T-helper 17 cell (primary cell): ENCODE measurements at regions not wholly inside any gene's neighbourhood (a gene's known extent, or its start where the extent isn't known, plus 50 kb on each side); places are given as distances from the start of the nearest gene placed in this dataset.
"Not testable (repeated sequence)": the region's sequence is repeated elsewhere in the genome, so short reads cannot be mapped to it uniquely, and the experiment has no call there.

Experiments
- ATAC-seq: fragments of 150-1000 bp; cut with Tn5 transposase; 2 replicates; pipeline ENCODE4 v1.10.0; 2021; ENCODE audit warnings: mild to moderate bottlenecking, moderate library complexity
- DNase-seq, 3 donors: peaks; one replicate each; pipeline versions ENCODE4 v3.0.0 to v3.0.0-alpha.2; 2020 to 2021
- H3K9me3 ChIP-seq: one replicate; pipeline ENCODE4 v1.7.0; 2013; ENCODE audit warnings: low read length, mild to moderate bottlenecking; ENCODE audit not compliant: control insufficient read depth, poor library complexity, severe bottlenecking
- H3K27ac Mint-ChIP-seq: one replicate; pipeline ENCODE4 v1.8.0; 2022; ENCODE audit warnings: mild to moderate bottlenecking, moderate library complexity, mixed read lengths
- H3K27me3 Mint-ChIP-seq: one replicate; pipeline ENCODE4 v1.8.0; 2022; ENCODE audit warnings: mixed read lengths
- H3K36me3 Mint-ChIP-seq: one replicate; pipeline ENCODE4 v1.8.0; 2022; ENCODE audit warnings: low read depth, mixed read lengths
- H3K4me1 Mint-ChIP-seq: one replicate; pipeline ENCODE4 v1.8.0; 2022; ENCODE audit warnings: mild to moderate bottlenecking, mixed read lengths
- H3K4me3 Mint-ChIP-seq: one replicate; pipeline ENCODE4 v1.8.0; 2022; ENCODE audit warnings: mild to moderate bottlenecking, moderate library complexity, mixed read lengths

GRCh38 chr2:154963511-154963910, 265.0 kb downstream of the KCNJ3 start:
- no peak for ATAC-seq
- Mint-ChIP-seq H3K27ac (no peak overlapping the region), H3K36me3 (no peaks in the 10 kb centered on the region), H3K4me3 (no peak overlapping the region), H3K27me3 (no peaks in the 10 kb centered on the region), H3K4me1 (no peaks in the 10 kb centered on the region)
- H3K9me3 ChIP-seq = peaks cover 2% of the 10 kb centered on the region
- DNase-seq = no peak

GRCh38 chr2:154961676-154962075, 263.2 kb downstream of the KCNJ3 start:
- DNase-seq = no peak
- no peak overlapping the region for H3K4me3 Mint-ChIP-seq
- H3K4me1 Mint-ChIP-seq = no peaks in the 10 kb centered on the region
- H3K27ac Mint-ChIP-seq = no peak overlapping the region
- ATAC-seq = no peak
- peaks cover 2% of the 10 kb centered on the region for H3K9me3 ChIP-seq
- no peaks in the 10 kb centered on the region for H3K27me3 Mint-ChIP-seq
- H3K36me3 Mint-ChIP-seq = no peaks in the 10 kb centered on the region

- DNase-seq (no peak), ATAC-seq (no peak)
- H3K9me3 ChIP-seq = peaks cover 2% of the 10 kb centered on the region
- no peaks in the 10 kb centered on the region for H3K4me1 Mint-ChIP-seq
- no peaks in the 10 kb centered on the region for H3K36me3 Mint-ChIP-seq
- H3K27me3 Mint-ChIP-seq = no peaks in the 10 kb centered on the region
- H3K4me3 Mint-ChIP-seq = no peak overlapping the region
- H3K27ac Mint-ChIP-seq = no peak overlapping the region
Measured at GRCh38 chr2:154960802-154961583, 262.5 kb downstream of the KCNJ3 start.

- H3K9me3 ChIP-seq = no peaks in the 10 kb centered on the region
- no peaks in the 10 kb centered on the region for H3K36me3 Mint-ChIP-seq
- no peak for DNase-seq
- no peak overlapping the region for H3K27ac Mint-ChIP-seq
- no peak for ATAC-seq
- H3K4me1 Mint-ChIP-seq = no peaks in the 10 kb centered on the region
- no peak overlapping the region for H3K4me3 Mint-ChIP-seq
- no peaks in the 10 kb centered on the region for H3K27me3 Mint-ChIP-seq
Measured at GRCh38 chr2:154952346-154952980, 254.0 kb downstream of the KCNJ3 start.

GRCh38 chr2:154947416-154947815, 248.9 kb downstream of the KCNJ3 start:
- not testable (repeated sequence) for H3K9me3 ChIP-seq, DNase-seq, H3K36me3 Mint-ChIP-seq, H3K27me3 Mint-ChIP-seq, H3K27ac Mint-ChIP-seq, H3K4me1 Mint-ChIP-seq, H3K4me3 Mint-ChIP-seq, ATAC-seq

GRCh38 chr2:154945984-154946383, 247.5 kb downstream of the KCNJ3 start:
- no peak for DNase-seq
- Mint-ChIP-seq H3K27ac (no peak overlapping the region), H3K4me1 (no peaks in the 10 kb centered on the region), H3K27me3 (no peaks in the 10 kb centered on the region), H3K36me3 (no peaks in the 10 kb centered on the region), H3K4me3 (no peak overlapping the region)
- no peak for ATAC-seq
- H3K9me3 ChIP-seq = no peaks in the 10 kb centered on the region

GRCh38 chr2:154941379-154941778, 242.9 kb downstream of the KCNJ3 start:
- H3K36me3 Mint-ChIP-seq = no peaks in the 10 kb centered on the region

GRCh38 chr2:154934213-154934612, 235.7 kb downstream of the KCNJ3 start:
- ATAC-seq (no peak), DNase-seq (no peak)
- H3K27ac Mint-ChIP-seq = no peak overlapping the region
- peaks cover 3% of the 10 kb centered on the region for H3K9me3 ChIP-seq
- no peaks in the 10 kb centered on the region for H3K27me3 Mint-ChIP-seq
- no peaks in the 10 kb centered on the region for H3K36me3 Mint-ChIP-seq
- H3K4me3 Mint-ChIP-seq = no peak overlapping the region
- H3K4me1 Mint-ChIP-seq = no peaks in the 10 kb centered on the region

More at GRCh38 chr2:154941379-154941778, 242.9 kb downstream of the KCNJ3 start:
- Mint-ChIP-seq H3K4me1 (no peaks in the 10 kb centered on the region), H3K27me3 (no peaks in the 10 kb centered on the region), H3K27ac (no peak overlapping the region), H3K4me3 (no peak overlapping the region)
- H3K9me3 ChIP-seq = no peaks in the 10 kb centered on the region
- no peak for DNase-seq
- no peak for ATAC-seq

- H3K4me1 Mint-ChIP-seq = no peaks in the 10 kb centered on the region
Measured at GRCh38 chr2:154924531-154924930, 226.0 kb downstream of the KCNJ3 start.

GRCh38 chr2:154914561-154914960, 216.1 kb downstream of the KCNJ3 start:
- Mint-ChIP-seq H3K27ac (no peak overlapping the region), H3K4me1 (no peaks in the 10 kb centered on the region), H3K27me3 (no peaks in the 10 kb centered on the region), H3K4me3 (no peak overlapping the region), H3K36me3 (no peaks in the 10 kb centered on the region)
- DNase-seq (no peak), ATAC-seq (no peak)
- H3K9me3 ChIP-seq = no peaks in the 10 kb centered on the region

More at GRCh38 chr2:154924531-154924930, 226.0 kb downstream of the KCNJ3 start:
- H3K4me3 Mint-ChIP-seq = no peak overlapping the region
- H3K9me3 ChIP-seq = no peaks in the 10 kb centered on the region
- no peak for ATAC-seq
- H3K36me3 Mint-ChIP-seq = no peaks in the 10 kb centered on the region
- no peak overlapping the region for H3K27ac Mint-ChIP-seq
- H3K27me3 Mint-ChIP-seq = no peaks in the 10 kb centered on the region
- no peak for DNase-seq

GRCh38 chr2:154912215-154912614, 213.7 kb downstream of the KCNJ3 start:
- no peaks in the 10 kb centered on the region for H3K9me3 ChIP-seq
- H3K4me1 Mint-ChIP-seq = no peaks in the 10 kb centered on the region
- H3K36me3 Mint-ChIP-seq = no peaks in the 10 kb centered on the region
- H3K27ac Mint-ChIP-seq = no peak overlapping the region
- H3K4me3 Mint-ChIP-seq = no peak overlapping the region
- H3K27me3 Mint-ChIP-seq = no peaks in the 10 kb centered on the region
- no peak for ATAC-seq
- no peak for DNase-seq

- no peak for DNase-seq
- Mint-ChIP-seq H3K4me3 (no peak overlapping the region), H3K4me1 (no peaks in the 10 kb centered on the region), H3K27me3 (no peaks in the 10 kb centered on the region), H3K36me3 (no peaks in the 10 kb centered on the region), H3K27ac (no peak overlapping the region)
- no peaks in the 10 kb centered on the region for H3K9me3 ChIP-seq
- no peak for ATAC-seq
Measured at GRCh38 chr2:154911729-154912128, 213.2 kb downstream of the KCNJ3 start.

GRCh38 chr2:154910701-154911100, 212.2 kb downstream of the KCNJ3 start:
- Mint-ChIP-seq H3K27me3 (no peaks in the 10 kb centered on the region), H3K27ac (no peak overlapping the region), H3K4me1 (no peaks in the 10 kb centered on the region), H3K4me3 (no peak overlapping the region), H3K36me3 (no peaks in the 10 kb centered on the region)
- ATAC-seq (no peak), DNase-seq (no peak)
- no peaks in the 10 kb centered on the region for H3K9me3 ChIP-seq

GRCh38 chr2:154908327-154908726, 209.8 kb downstream of the KCNJ3 start:
- no peaks in the 10 kb centered on the region for H3K9me3 ChIP-seq
- Mint-ChIP-seq H3K36me3 (no peaks in the 10 kb centered on the region), H3K27ac (no peak overlapping the region), H3K4me3 (no peak overlapping the region), H3K4me1 (no peaks in the 10 kb centered on the region), H3K27me3 (no peaks in the 10 kb centered on the region)
- no peak for DNase-seq
- no peak for ATAC-seq
